ENCODE measurements at regions not wholly inside any gene's neighbourhood (a gene's known extent, or its start where the extent isn't known, plus 50 kb on each side); places are given as distances from the start of the nearest gene placed in this dataset.

DNA sequence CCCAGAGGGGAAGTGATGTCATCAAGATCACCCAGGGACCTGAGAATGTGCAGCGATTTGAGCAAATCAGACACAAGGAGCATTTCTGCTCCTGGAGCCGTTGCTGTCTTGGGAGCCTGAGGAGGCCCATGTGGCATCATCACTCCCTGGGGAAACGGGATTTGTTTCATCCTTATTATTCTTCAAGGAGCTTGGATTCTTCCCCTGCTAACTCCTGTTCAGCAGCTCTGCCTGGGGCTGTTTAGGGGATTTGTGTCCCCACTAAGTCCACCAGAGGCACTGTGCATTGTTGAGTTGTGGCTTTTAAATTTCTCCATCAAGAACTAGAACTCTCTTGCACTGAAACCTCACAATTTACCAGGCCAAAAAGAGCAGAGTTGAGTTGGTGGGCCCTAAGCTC is 104.2 kb upstream of the MSX1 start:
- Histone ChIP-seq H3K4me2 (ENCODE audit: unreplicated experiment) (no peak overlapping the region), H3K27ac (no peak overlapping the region), H2AFZ (no peak overlapping the region), H3K4me1 (ENCODE audit: insufficient read depth) (no peaks in the 10 kb centered on the region), H3K27me3 (replicated peaks; ENCODE audit: insufficient read depth) (peaks cover 12% of the 10 kb centered on the region; the same call in 1 of the 2 replicates), H3K36me3 (ENCODE audit: low read depth) (no peaks in the 10 kb centered on the region), H3K4me3 (no peak overlapping the region), H3K9me3 (ENCODE audit: low read depth) (no peaks in the 10 kb centered on the region), H3F3A (ENCODE audit: insufficient read depth) (no peaks in the 10 kb centered on the region), H3K9ac (no peak overlapping the region), H4K20me1 (ENCODE audit: insufficient read depth) (no peaks in the 10 kb centered on the region), H3K9me2 (ENCODE audit: insufficient read depth) (no peaks in the 10 kb centered on the region), H3K79me2 (ENCODE audit: insufficient read depth) (no peaks in the 10 kb centered on the region)
- in situ Hi-C loops (cut with MboI): no loop called here
- DNase-seq: no peak
- no peak for TF ChIP-seq EZH2phosphoT487 (IDR thresholded peaks at IDR 0.05; ENCODE audit: insufficient read depth, low read depth)
- no peak for TF ChIP-seq EZH2 (IDR thresholded peaks at IDR 0.05; ENCODE audit: insufficient read depth, poor library complexity, severe bottlenecking)
- WGBS, 2 experiments (ENCODE audit: low coverage in 1 of 2, low lambda C conversion rate in 2 of 2, missing lambda C conversion rate in 2 of 2): 62 to 66% methylated on average over 3 of the region's 3 CpGs

- Histone ChIP-seq H3K36me3 (ENCODE audit: low read depth) (no peaks in the 10 kb centered on the region), H3K79me2 (ENCODE audit: insufficient read depth) (no peaks in the 10 kb centered on the region), H3K4me2 (ENCODE audit: unreplicated experiment) (no peak overlapping the region), H3F3A (ENCODE audit: insufficient read depth) (no peaks in the 10 kb centered on the region), H3K27me3 (replicated peaks; ENCODE audit: insufficient read depth) (peaks cover 12% of the 10 kb centered on the region; the same call in 1 of the 2 replicates), H4K20me1 (ENCODE audit: insufficient read depth) (no peaks in the 10 kb centered on the region), H3K4me3 (no peak overlapping the region), H3K4me1 (ENCODE audit: insufficient read depth) (no peaks in the 10 kb centered on the region), H3K9me3 (ENCODE audit: low read depth) (no peaks in the 10 kb centered on the region), H3K9ac (no peak overlapping the region), H3K27ac (no peak overlapping the region), H3K9me2 (ENCODE audit: insufficient read depth) (no peaks in the 10 kb centered on the region), H2AFZ (no peak overlapping the region)
- TF ChIP-seq EZH2phosphoT487 (IDR thresholded peaks at IDR 0.05; ENCODE audit: insufficient read depth, low read depth): no peak
- 20% methylated on average over 9 of the region's 9 CpGs for WGBS, 2 experiments (ENCODE audit: low coverage in 1 of 2, low lambda C conversion rate in 2 of 2, missing lambda C conversion rate in 2 of 2)
- DNase-seq: no peak
- in situ Hi-C loops (cut with MboI): no loop called here
Measured at GRCh38 chr4:4754641-4755040, 104.8 kb upstream of the MSX1 start.

GRCh38 chr4:4753643-4754042 is 105.8 kb upstream of the MSX1 start:
- Histone ChIP-seq H3K4me3 (no peak overlapping the region), H3K9ac (no peak overlapping the region), H3K36me3 (ENCODE audit: low read depth) (no peaks in the 10 kb centered on the region), H3K9me2 (ENCODE audit: insufficient read depth) (no peaks in the 10 kb centered on the region), H3K79me2 (ENCODE audit: insufficient read depth) (no peaks in the 10 kb centered on the region), H3K27ac (no peak overlapping the region), H3F3A (ENCODE audit: insufficient read depth) (no peaks in the 10 kb centered on the region), H3K4me1 (ENCODE audit: insufficient read depth) (no peaks in the 10 kb centered on the region), H3K4me2 (ENCODE audit: unreplicated experiment) (no peak overlapping the region), H2AFZ (no peak overlapping the region), H3K9me3 (ENCODE audit: low read depth) (no peaks in the 10 kb centered on the region), H3K27me3 (replicated peaks; ENCODE audit: insufficient read depth) (peaks cover 12% of the 10 kb centered on the region; the same call in 1 of the 2 replicates), H4K20me1 (ENCODE audit: insufficient read depth) (no peaks in the 10 kb centered on the region)
- no peak for DNase-seq
- TF ChIP-seq EZH2phosphoT487 (IDR thresholded peaks at IDR 0.05; ENCODE audit: insufficient read depth, low read depth) (no peak), EZH2 (IDR thresholded peaks at IDR 0.05; ENCODE audit: insufficient read depth, poor library complexity, severe bottlenecking) (no peak)
- in situ Hi-C loops (cut with MboI): no loop called here
- 71 to 81% methylated on average over 7 of the region's 7 CpGs for WGBS, 2 experiments (ENCODE audit: low coverage in 1 of 2, low lambda C conversion rate in 2 of 2, missing lambda C conversion rate in 2 of 2)

DNA sequence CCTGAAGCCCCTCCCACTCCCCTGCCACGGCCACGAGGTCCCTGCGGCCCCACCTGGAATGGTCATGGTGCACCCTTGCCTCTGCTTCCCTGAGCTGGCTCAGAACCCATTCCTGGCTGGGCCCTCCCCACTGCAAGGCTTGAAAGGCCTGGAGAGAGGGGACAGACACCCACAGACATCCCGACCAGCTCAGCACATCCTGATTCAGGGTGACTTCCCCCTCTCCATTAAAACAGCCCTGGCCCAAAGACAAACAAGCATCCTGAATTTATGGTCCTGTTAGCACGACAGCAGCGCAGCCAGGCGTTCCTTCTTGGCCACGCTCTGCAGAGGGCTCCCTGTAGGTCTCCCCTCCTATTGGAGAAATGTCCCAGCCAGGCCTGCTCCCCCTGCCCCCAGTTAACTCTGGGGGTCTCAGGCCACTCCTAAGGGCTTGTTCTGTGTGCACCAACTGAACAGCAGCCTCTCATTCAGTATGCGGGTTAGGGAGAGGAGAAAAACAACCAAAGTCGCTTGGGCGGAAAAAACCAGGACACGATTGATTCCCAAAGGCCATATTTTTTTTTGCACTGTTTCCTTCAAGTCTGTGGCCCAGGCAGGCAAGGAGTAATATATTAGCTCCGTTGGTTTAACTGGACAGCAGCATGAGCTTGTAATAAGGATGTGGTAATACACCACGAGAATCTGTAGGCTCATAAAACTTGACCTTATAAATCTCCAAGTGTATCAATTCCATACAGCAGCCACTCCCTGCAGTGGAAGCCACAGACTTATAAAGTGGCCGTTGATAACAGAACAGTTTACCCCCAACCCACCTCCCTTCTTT is 106.7 kb upstream of the MSX1 start:
- WGBS, 2 experiments (ENCODE audit: low coverage in 1 of 2, low lambda C conversion rate in 2 of 2, missing lambda C conversion rate in 2 of 2): 64 to 66% methylated on average over 13 to 15 of the region's 15 CpGs
- no peak overlapping the region for H2AFZ ChIP-seq
- no peaks in the 10 kb centered on the region for H3K79me2 ChIP-seq (ENCODE audit: insufficient read depth)
- no peaks in the 10 kb centered on the region for H3K4me1 ChIP-seq (ENCODE audit: insufficient read depth)
- H3K4me3 ChIP-seq: no peak overlapping the region
- H4K20me1 ChIP-seq (ENCODE audit: insufficient read depth): no peaks in the 10 kb centered on the region
- H3K27ac ChIP-seq: no peak overlapping the region
- in situ Hi-C loops (cut with MboI): no loop called here
- no peak for DNase-seq
- no peaks in the 10 kb centered on the region for H3K9me3 ChIP-seq (ENCODE audit: low read depth)
- peaks cover 12% of the 10 kb centered on the region; the same call in 1 of the 2 replicates for H3K27me3 ChIP-seq (replicated peaks; ENCODE audit: insufficient read depth)
- no peak overlapping the region for H3K4me2 ChIP-seq (ENCODE audit: unreplicated experiment)
- H3K36me3 ChIP-seq (ENCODE audit: low read depth): no peaks in the 10 kb centered on the region
- H3K9ac ChIP-seq: no peak overlapping the region
- TF ChIP-seq EZH2 (IDR thresholded peaks at IDR 0.05; ENCODE audit: insufficient read depth, poor library complexity, severe bottlenecking): no peak
- no peak for TF ChIP-seq EZH2phosphoT487 (IDR thresholded peaks at IDR 0.05; ENCODE audit: insufficient read depth, low read depth)
- no peaks in the 10 kb centered on the region for H3K9me2 ChIP-seq (ENCODE audit: insufficient read depth)
- H3F3A ChIP-seq (ENCODE audit: insufficient read depth): no peaks in the 10 kb centered on the region

Data from GM23248 (cell line).